ENCODE measurements at regions not wholly inside any gene's neighbourhood (a gene's known extent, or its start where the extent isn't known, plus 50 kb on each side); places are given as distances from the start of the nearest gene placed in this dataset.

GRCh38 chr12:118866346-118866745 lies 115.0 kb upstream of the SRRM4 start:
- DNase-seq = no peak

- DNase-seq = no peak
Observed at GRCh38 chr12:118870551-118870950, 110.8 kb upstream of the SRRM4 start.

GRCh38 chr12:118874698-118875548 lies 106.4 kb upstream of the SRRM4 start:
- DNase-seq = no peak

GRCh38 chr12:118880720-118881493 lies 100.4 kb upstream of the SRRM4 start:
- no peak for DNase-seq

- no peak for DNase-seq
Observed at GRCh38 chr12:118884226-118884625, 97.1 kb upstream of the SRRM4 start.

GRCh38 chr12:118900993-118901392 lies 80.3 kb upstream of the SRRM4 start:
- no peak for DNase-seq

- DNase-seq = no peak
Observed at GRCh38 chr12:118908811-118909210, 72.5 kb upstream of the SRRM4 start.

GRCh38 chr12:118912697-118913270 lies 68.6 kb upstream of the SRRM4 start:
- DNase-seq = no peak

GRCh38 chr12:118921761-118922160 lies 59.6 kb upstream of the SRRM4 start:
- DNase-seq = no peak

GRCh38 chr12:118922405-118922804 lies 58.9 kb upstream of the SRRM4 start:
- DNase-seq = peak; percentile 4

- no peak for DNase-seq
Observed at GRCh38 chr12:118925407-118925806, 55.9 kb upstream of the SRRM4 start.

- DNase-seq = no peak
Observed at GRCh38 chr12:118925826-118926225, 55.5 kb upstream of the SRRM4 start.
